ENCODE measurements at regions not wholly inside any gene's neighbourhood (a gene's known extent, or its start where the extent isn't known, plus 50 kb on each side); places are given as distances from the start of the nearest gene placed in this dataset.
"Not testable (repeated sequence)": the region's sequence is repeated elsewhere in the genome, so short reads cannot be mapped to it uniquely, and the experiment has no call there.

DNA sequence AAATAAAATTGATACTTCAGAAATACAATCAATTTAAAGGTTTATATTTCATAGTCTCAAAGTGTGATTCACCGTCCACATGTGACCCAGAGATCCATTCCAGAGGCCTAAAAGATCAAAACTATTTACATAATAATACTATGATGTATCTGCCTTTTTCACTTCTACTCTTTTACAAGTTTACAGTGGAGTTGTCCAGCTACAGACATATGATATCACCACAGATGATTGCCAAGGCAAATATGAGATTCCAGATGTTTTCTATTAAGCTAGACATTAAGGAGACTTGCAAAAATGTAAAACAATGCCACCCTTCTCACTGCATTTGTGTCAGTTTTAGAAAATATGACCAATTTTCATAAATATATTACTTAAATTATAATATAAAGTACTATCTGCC, 443.7 kb downstream of the GJA1 start:
- intact Hi-C loops (cut with DNase I), result no loop called here

DNA sequence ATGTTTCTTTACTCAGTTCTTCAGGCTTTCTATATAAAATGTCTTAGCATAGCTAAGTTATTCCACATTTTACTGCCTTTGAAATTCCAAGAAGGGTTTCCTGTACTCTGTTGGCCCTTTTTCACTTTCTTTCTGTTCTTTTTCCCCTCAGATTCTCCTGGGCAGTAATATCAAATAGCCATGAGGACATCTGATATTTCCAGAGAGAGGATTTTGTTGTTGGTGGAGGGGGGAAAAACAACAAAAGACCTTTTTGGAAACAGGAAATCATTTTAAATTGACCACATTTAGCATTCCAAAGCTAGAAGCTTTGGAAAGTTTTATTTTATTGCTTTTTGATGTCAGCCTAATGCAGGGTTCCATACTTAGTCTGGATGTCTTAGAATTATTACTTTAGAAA, 445.4 kb downstream of the GJA1 start:
- intact Hi-C loops (cut with DNase I), result no loop called here
- DNase-seq, result no peak

More for the DNA sequence above, 443.7 kb downstream of the GJA1 start:
- DNase-seq, result no peak

DNA sequence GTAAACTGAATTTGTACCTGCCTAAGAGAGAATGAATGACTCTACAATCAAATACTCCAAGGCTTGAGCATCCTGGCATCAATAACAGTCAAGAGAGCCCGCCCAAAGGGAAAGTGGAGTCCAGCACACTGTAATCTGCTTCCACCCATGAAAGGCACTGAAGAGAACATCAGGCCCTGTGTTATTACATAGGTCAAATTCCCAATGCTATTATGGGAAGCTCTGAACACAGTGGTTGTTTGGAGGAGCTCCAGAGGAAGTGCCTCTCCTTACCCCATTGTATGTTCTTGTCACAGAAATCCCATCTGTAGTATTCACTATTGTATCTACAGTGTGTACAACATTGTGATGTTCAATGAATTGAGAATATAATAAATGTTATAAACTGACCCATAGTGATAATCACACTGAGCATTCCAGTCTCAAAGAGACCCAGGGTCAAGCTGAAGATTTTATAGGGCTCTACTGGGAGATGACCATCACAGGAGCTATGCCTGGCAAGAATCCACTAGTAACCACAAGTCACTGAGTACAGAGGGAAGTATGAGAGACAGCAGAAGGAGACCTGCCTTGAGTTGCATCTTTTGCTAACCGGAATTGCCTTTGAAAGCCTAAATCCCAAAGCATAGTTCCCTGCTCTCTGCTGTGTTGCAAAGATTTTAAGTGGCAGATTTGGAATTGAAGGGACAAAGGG, 446.7 kb downstream of the GJA1 start:
- DNase-seq, result no peak
- intact Hi-C loops (cut with DNase I), result no loop called here

DNA sequence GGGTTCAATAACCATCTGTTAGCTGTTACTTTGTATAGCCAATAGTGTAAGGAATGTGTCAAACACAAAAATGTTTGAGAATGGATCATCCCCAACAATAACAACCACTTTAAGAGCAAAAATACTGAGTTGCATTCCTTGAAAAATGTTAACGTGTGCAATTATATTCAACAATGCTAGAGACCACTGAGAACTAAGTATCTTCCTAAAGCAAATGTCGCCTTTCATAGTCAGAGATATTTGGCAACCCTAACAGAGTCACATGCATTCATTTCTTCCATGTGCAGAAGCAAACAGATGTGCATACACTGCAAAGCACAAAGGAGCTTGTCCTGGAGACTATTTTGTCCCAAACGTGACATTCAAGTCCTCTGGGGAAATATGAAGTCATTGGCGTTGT, 448.6 kb downstream of the GJA1 start:
- intact Hi-C loops (cut with DNase I), result no loop called here
- DNase-seq, result no peak

DNA sequence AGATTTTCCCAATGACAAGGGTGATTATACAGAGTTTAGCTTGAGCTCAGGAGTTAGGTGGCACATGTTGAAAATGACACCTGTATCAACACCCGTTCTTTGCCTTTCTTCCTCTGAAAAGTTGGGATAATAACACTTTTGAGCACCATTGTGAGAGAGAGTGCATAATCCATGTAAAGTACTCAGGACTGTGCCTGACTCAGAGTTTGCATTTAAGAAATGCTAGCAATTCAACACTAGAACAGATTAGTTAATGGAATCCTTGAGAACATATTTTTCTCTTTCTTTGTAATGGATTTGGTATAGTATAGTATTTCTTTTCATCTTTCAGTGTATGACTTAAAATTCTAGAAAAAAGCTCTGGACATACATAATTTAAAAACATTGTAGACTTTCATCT, 449.2 kb downstream of the GJA1 start:
- no peak for DNase-seq
- intact Hi-C loops (cut with DNase I), result no loop called here

DNA sequence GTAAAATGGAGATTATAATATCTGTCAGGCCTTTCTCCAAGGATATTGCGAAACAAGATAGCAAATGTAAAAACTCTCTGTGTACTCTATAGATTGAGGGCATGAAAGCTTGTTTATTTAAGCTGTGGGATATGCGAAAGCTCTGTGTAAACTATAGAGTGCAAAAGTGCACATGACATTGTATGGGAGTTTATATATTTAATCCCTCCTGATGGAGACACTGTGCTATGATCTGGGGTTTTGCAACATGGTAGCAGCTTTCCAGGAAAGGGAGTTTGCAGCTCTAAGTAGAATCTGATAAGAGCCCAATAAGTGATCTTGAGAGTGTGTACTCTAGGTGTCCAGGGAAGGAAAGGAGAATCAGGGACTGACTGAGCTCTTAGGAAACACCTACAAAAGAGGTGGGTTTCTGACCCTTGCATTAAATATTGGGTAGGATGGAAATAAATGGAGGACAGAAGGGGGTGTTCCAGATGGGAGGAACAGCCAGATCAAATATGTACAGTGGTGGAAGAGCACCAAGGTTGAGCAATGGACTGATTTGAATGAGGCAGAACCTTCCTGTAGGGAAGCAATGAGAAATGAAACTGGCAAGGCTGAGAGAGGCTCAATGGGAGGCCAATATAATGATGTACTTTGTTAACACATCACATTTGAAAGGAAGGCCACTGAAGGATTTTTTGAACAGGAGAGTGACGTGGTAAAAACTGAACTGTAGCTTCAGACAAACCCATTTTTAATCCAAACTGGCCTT, 450.1 kb downstream of the GJA1 start:
- DNase-seq, result no peak
- intact Hi-C loops (cut with DNase I), result no loop called here

DNA sequence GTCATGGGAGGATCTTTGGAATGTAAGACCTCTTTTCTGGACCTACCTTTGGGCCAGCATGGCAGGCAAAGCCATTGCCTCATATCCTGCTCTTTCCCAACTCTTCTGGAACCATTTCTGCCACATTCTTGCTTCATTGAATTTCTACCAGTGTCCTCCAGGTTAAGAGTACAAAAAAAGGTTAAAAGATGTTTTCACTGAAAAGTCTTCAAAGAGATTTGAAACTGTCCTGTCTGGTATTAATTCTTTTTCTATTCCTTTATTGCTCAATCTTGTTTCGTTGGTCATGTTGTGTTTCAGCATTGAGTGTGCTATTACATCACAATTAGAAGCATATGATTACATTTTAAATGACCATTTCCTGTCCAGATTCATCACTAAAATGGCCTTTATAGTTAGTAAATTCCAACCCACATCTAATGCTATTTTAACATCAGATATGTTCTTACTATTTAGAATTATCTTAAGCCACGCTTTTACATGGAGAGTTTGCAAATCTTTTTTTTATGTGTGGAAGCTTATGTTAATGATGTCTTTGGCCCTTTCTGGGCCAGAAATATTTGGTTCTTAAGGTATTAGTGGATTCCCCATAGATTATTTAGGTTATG, 450.9 kb downstream of the GJA1 start:
- DNase-seq, result no peak
- intact Hi-C loops (cut with DNase I), result no loop called here

DNA sequence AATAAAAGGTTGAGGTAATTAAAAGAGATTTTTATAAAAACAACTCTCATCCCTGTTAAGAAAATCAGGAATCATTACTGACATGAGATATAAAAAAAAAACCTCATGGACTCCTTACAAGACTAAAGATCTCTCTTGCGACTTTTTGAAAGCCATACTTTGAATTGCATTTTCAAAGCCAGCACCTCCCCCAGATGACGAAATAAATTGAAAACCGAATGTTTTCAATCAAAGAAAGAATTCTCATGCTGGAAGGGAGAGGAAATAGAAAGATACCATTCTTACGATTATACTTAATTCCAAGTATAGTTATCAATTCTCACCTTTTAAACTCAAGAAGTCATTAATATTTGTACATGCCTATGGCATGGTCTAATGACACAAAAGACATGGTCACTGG, 452.3 kb downstream of the GJA1 start:
- no peak for DNase-seq
- intact Hi-C loops (cut with DNase I), result no loop called here

DNA sequence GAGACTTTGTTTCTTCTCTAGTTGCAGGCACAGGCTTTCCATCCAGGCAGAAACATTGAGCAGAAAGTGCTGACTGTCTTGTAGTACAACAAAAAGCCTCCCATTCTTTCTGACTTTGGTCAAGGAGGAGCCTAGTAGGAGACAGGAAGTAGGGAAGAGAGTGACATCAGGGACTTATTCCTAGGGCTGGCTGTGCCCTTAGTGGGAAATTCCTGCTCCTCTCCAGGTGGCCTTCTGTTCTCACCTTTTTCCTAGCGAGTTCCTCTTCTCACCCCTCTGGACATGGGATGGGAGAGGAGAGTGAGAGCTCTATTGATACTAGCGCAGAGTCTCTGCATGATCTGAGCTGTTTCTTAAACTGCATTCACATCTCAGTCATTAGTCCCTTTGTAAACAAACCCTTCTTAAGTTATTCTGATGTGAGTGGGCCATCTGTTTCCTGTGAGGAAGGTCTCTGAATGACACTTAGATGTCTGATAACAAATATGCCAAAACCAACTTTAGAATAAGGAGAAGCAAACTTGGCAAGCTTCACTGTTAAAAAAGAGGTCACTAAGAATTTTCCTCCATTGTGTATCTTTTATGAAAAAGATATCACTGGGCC, 455.0 kb downstream of the GJA1 start:
- no peak for DNase-seq
- intact Hi-C loops (cut with DNase I), result no loop called here

DNA sequence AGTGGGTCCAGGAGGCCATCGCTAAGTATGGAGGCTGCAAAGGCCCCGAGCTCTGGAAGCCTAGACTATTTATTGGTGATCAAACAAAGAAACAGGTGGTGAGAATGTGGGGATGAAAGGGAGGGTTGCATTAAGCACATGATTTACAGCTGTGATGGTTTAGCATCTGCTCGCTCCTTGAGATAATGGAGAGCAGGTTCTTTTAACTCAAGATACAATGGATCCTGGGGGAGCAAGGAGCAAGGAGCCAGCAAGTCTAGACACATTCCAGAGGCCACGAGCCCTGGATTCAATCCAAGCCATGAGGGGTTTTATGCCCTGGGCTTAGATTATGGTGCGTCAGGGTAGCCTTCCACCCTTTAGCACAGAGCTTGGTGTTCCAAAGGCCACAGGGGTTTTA, 460.3 kb downstream of the GJA1 start:
- intact Hi-C loops (cut with DNase I); DNase-seq: not testable (repeated sequence)

DNA sequence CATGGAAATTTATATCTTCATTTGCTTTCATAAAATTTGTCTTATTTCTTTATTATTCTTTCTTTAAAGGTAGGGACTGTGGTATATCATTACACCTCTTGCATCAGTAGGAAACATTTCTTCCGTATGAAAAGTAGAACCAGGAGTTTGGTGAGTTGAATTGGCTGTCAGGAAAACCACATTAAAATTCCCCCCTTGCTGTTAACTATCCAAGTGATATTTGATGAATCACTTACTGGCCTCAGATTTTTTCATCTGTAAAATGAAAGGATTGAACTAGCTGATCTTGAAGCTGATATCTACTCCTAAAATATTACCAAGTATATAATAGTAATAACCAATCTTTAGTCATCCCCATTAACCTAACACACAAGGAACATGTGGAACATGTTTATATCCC, 460.9 kb downstream of the GJA1 start:
- intact Hi-C loops (cut with DNase I), result no loop called here
- no peak for DNase-seq

DNA sequence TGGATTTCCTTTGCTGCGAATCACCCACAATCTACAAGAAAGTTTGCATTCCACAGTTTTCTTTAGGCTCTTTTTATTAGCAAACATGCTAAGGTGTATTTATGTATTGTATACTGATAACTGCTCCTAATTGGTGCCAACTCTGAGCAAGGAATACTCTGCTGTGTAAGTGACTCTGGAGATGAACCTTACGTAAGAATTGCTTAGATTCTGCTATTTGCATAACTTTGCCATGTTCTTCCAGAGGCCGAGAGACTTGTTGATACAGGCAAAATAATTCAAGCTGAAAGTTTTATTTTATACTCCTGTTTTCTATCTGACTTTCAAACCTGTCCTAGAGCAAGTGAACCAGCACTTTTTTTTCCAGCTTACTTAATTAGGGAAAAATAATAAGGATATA, 461.3 kb downstream of the GJA1 start:
- intact Hi-C loops (cut with DNase I), result no loop called here
- no peak for DNase-seq

DNA sequence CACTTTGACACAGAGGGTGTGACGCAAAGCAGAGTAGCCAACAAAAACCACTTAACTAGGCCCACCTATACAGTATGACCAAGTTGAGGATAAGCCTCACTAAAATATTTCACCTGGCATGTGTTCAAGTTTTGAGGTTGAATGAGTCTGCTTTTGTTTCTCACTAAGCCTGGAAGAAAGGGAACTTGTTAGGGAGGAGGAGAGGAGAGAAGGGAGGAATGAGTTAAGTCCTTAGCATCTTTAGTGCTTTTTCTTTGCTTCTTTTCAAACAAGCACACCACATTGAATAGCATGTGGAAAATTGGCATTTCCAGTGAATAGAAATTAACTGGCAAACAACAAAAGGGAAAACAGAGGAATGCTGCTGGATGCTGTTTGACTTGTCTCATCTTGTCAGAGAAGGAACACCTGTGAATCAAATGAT, 461.9 kb downstream of the GJA1 start:
- DNase-seq, result no peak
- intact Hi-C loops (cut with DNase I), result no loop called here

DNA sequence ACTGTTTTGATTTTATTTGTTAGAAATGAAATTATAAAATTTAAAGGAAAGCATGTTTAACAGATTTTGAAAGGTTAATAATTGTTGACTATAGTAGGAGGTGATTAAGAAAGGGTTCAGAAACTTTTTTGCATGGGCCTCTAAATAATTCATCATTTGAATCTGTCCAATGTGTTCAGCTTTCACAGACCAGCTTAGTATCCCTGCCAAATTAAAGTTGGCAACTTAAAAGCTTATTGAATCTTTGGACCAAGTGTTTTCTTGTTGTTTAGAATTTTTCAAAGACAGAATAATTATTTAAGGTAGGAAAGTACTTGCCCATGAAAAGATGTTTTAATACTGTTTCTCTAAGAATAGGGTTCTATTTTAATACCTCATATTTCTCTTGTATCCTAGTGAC, 466.0 kb downstream of the GJA1 start:
- no peak for DNase-seq
- intact Hi-C loops (cut with DNase I), result no loop called here

DNA sequence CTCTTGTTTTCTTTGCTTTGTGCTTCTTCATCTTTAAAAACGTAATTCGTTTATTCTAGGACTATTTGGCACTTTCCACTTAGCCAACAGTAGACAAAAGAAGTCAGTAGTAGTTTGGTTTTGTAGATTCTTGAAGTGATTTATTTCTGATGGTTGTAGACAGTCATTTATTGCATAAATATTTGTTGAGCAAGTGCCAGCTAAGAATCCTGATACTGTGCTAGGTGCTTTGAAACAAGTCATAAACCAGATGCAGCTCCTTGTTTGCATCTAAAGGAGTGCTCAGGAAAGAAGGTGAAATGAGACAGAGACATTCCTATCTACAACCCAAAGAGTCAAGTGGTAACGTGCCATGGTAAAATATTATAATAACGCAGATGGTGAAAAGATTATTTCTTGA, 469.1 kb downstream of the GJA1 start:
- intact Hi-C loops (cut with DNase I), result no loop called here
- no peak for DNase-seq

DNA sequence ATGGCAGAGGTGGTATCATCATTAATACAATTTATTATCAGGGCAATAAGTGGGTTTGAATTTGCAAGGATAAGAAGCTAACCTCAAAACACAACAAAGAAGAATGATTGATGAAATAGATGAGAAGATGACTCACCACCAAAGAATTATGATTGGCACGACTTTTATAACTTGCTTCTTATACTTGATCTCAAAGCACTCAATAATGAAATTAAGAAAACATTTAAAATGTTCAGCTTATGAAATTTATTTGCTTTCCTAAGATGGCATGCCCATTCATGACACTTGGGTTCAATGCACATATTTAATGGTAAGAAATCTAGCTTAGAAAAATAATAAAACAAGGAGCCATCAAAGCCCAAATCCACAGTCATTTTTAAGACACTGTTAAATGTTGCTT, 477.5 kb downstream of the GJA1 start:
- intact Hi-C loops (cut with DNase I), result no loop called here
- DNase-seq, result no peak

DNA sequence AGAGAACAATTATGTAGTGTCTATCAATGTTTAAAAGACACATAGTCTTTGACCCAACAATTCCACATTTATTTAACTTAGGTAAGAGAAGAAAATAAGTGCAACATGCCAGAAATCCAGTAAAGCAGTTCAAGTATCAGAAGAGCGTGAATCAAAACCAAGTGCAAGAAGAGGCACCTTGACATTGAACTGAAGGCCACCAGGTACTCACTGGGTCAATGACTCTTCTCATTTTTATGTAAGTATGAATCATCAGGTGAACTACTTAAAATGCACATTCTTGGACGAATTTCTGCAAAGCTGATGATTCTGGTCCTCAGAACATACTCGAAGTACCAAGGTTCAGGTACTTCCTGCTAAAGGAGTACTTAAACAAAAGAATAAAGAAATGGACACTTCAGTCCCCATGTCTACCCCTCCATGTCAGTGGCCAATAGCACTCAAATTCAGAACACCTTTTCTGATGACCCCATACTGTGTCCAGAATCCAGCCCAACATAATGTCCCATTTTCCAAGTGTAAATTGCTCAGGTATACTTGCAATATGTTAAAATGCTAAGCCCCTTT, 481.9 kb downstream of the GJA1 start:
- intact Hi-C loops (cut with DNase I), result no loop called here
- no peak for DNase-seq

DNA sequence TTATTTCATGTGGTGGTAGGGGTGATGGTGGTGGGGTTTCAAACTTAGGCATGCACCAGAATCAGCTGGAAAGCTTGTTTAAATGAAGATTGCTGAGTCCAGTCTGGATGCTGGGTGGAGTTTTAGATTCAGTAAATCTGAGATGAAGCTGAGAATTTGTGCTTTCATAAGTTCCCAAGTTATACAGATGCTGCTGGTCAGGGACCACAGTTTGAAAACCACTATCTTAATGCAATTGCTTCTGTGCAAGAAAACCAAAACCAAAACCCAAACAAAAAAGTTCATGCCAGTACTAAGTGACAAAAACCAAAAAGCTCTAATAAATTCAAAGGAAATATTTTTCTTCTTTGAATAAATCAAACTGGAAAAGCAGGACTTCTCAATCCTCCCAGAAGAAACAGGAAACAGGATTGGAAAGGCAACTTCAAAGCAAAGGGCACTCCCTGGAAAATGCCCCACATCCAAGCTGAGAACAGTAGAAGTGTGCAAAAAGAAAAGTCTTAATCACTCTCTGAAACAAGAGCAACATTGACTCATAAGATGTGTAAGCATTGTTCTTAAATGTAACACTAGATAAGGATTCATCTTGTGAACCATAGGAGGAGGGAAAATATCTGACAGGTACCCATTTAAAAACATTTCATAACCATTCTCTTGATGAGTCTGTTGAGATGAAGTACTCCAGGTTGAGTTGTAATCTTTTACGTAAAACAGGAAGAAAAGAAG, 481.5 kb upstream of the HSF2 start:
- intact Hi-C loops (cut with DNase I), result no loop called here
- DNase-seq, result no peak

DNA sequence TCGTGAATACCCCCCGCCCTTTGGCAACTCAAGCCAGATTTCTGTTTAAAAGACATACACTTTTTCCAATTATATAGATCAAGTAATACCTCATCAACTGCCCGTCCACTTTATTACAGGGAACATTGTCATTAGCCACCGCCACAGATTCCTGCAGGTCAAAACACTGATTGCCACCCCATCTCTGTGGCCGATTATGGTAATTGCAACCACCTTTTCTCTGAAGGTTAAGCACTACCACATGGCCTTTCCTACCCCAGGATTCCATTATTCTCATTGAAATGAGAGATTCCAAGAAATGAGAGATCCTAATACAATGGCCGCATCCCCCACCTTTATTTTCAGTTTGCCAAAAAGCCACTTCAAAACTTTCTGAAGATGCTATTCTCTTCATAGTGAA, 478.8 kb upstream of the HSF2 start:
- intact Hi-C loops (cut with DNase I), result no loop called here
- DNase-seq, result no peak

Measured in head of caudate nucleus (tissue), 42 donors.